Left colon (tissue), 2 donors: ENCODE measurements at regions not wholly inside any gene's neighbourhood (a gene's known extent, or its start where the extent isn't known, plus 50 kb on each side); places are given as distances from the start of the nearest gene placed in this dataset.

Experiments
- ATAC-seq: fragments of 200-7000 bp; cut with Tn5 transposase; one replicate; pipeline ENCODE4 v1.9.1; 2020; ENCODE audit warnings: mild to moderate bottlenecking, moderate library complexity
- DNase-seq, 2 donors: peaks; one replicate each; pipeline ENCODE4 v3.0.0-alpha.2; 2020
- intact Hi-C, 2 donors: fragments of 100-400 bp; cut with DNase I in 1 of 2; cut with micrococcal nuclease in 1 of 2; formaldehyde crosslinking; loops; one replicate each; pipeline versions ENCODE4 v1.11.2 to v1.14.0; 2022; cut with DNase I, micrococcal nuclease
- donor health status: DM: no; HTN: no; CAD: no.
- donor health status: DM: yes; HTN: yes; CAD: no.

GRCh38 chr4:19416146-19416545 lies 835.6 kb upstream of the SLIT2 start:
- ATAC-seq: no peak
- intact Hi-C loops: no loop called here
- DNase-seq: no peak

- no peak for ATAC-seq
- intact Hi-C loops: no loop called here
- DNase-seq: no peak
These were observed 843.2 kb upstream of the SLIT2 start for GRCh38 chr4:19408490-19408889.

- ATAC-seq (no peak), DNase-seq (no peak)
- intact Hi-C loops: no loop called here
These were observed 844.9 kb upstream of the SLIT2 start for GRCh38 chr4:19406789-19407188.

- ATAC-seq (no peak), DNase-seq (no peak)
- intact Hi-C loops: no loop called here
These were observed 847.8 kb upstream of the SLIT2 start for GRCh38 chr4:19403786-19404370.

GRCh38 chr4:19402581-19403065 lies 849.1 kb upstream of the SLIT2 start:
- intact Hi-C loops: no loop called here
- DNase-seq (no peak), ATAC-seq (no peak)

- DNase-seq (no peak), ATAC-seq (no peak)
- intact Hi-C loops: no loop called here
These were observed 850.2 kb upstream of the SLIT2 start for GRCh38 chr4:19401301-19402080.

- ATAC-seq: no peak
- DNase-seq: no peak
- intact Hi-C loops: no loop called here
These were observed 850.9 kb upstream of the SLIT2 start for GRCh38 chr4:19400820-19401219.

- no peak for DNase-seq
- intact Hi-C loops: no loop called here
- no peak for ATAC-seq
These were observed 852.7 kb upstream of the SLIT2 start for GRCh38 chr4:19399001-19399400.

- ATAC-seq: no peak
- intact Hi-C loops: no loop called here
- DNase-seq: no peak
These were observed 864.9 kb upstream of the SLIT2 start for GRCh38 chr4:19386786-19387185.

GRCh38 chr4:19382993-19383756 lies 868.5 kb upstream of the SLIT2 start:
- intact Hi-C loops: no loop called here
- ATAC-seq (no peak), DNase-seq (no peak)

- intact Hi-C loops: no loop called here
- DNase-seq (no peak), ATAC-seq (no peak)
These were observed 870.6 kb upstream of the SLIT2 start for GRCh38 chr4:19381068-19381467.

- ATAC-seq: no peak
- no peak for DNase-seq
- intact Hi-C loops: no loop called here
These were observed 871.1 kb upstream of the SLIT2 start for GRCh38 chr4:19380600-19380999.

GRCh38 chr4:19379191-19379708 lies 872.5 kb upstream of the SLIT2 start:
- ATAC-seq: peak; percentile 59
- intact Hi-C loops: no loop called here
- no peak for DNase-seq

GRCh38 chr4:19375931-19376330 lies 875.8 kb upstream of the SLIT2 start:
- intact Hi-C loops: no loop called here
- DNase-seq (no peak), ATAC-seq (no peak)

GRCh38 chr4:19375136-19375804 lies 876.4 kb upstream of the SLIT2 start:
- intact Hi-C loops: no loop called here
- ATAC-seq (no peak), DNase-seq (no peak)

GRCh38 chr4:19372390-19372789 lies 879.3 kb upstream of the SLIT2 start:
- ATAC-seq (no peak), DNase-seq (no peak)
- intact Hi-C loops: no loop called here

- no peak for DNase-seq
- ATAC-seq: no peak
- intact Hi-C loops: no loop called here
These were observed 882.9 kb upstream of the SLIT2 start for GRCh38 chr4:19368800-19369199.

- ATAC-seq (no peak), DNase-seq (no peak)
- intact Hi-C loops: no loop called here
These were observed 884.8 kb upstream of the SLIT2 start for GRCh38 chr4:19366916-19367315.

- DNase-seq: no peak
- ATAC-seq: no peak
- intact Hi-C loops: no loop called here
These were observed 893.7 kb upstream of the SLIT2 start for GRCh38 chr4:19358015-19358414.
